AG20443 (cell line): ENCODE measurements at regions not wholly inside any gene's neighbourhood (a gene's known extent, or its start where the extent isn't known, plus 50 kb on each side); places are given as distances from the start of the nearest gene placed in this dataset.

ENCODE experiments used
- DNase-seq: peaks from one replicate; pipeline ENCODE4 v3.0.0; 2012; ENCODE audit warnings: low spot score, mixed read lengths

GRCh38 chr4:138858419-138858818 is 157.2 kb upstream of the NOCT start:
- DNase-seq = no peak

- no peak for DNase-seq
These were observed 158.2 kb upstream of the NOCT start for GRCh38 chr4:138857416-138857815.

GRCh38 chr4:138852681-138853080 is 162.9 kb upstream of the NOCT start:
- no peak for DNase-seq

- DNase-seq = no peak
These were observed 163.9 kb upstream of the NOCT start for GRCh38 chr4:138851391-138852335.

- DNase-seq = no peak
These were observed 169.9 kb upstream of the NOCT start for GRCh38 chr4:138845664-138846063.

GRCh38 chr4:138845054-138845453 is 170.5 kb upstream of the NOCT start:
- no peak for DNase-seq

- DNase-seq = no peak
These were observed 172.0 kb upstream of the NOCT start for GRCh38 chr4:138843616-138844015.

GRCh38 chr4:138841343-138841742 is 174.2 kb upstream of the NOCT start:
- DNase-seq = no peak

GRCh38 chr4:138838251-138838650 is 177.3 kb upstream of the NOCT start:
- no peak for DNase-seq

- DNase-seq = no peak
These were observed 179.6 kb upstream of the NOCT start for GRCh38 chr4:138835832-138836533.

- DNase-seq = no peak
These were observed 181.6 kb upstream of the NOCT start for GRCh38 chr4:138833974-138834373.

GRCh38 chr4:138832563-138832962 is 183.0 kb upstream of the NOCT start:
- DNase-seq = no peak

GRCh38 chr4:138831948-138832347 is 183.6 kb upstream of the NOCT start:
- DNase-seq = no peak

GRCh38 chr4:138828926-138829325 is 186.7 kb upstream of the NOCT start:
- no peak for DNase-seq

GRCh38 chr4:138826754-138827153 is 188.8 kb upstream of the NOCT start:
- no peak for DNase-seq

- no peak for DNase-seq
These were observed 189.3 kb upstream of the NOCT start for GRCh38 chr4:138826322-138826721.

GRCh38 chr4:138821331-138821730 is 194.2 kb upstream of the NOCT start:
- DNase-seq = no peak

GRCh38 chr4:138816875-138817274 is 198.7 kb upstream of the NOCT start:
- DNase-seq = no peak

- no peak for DNase-seq
These were observed 199.8 kb upstream of the NOCT start for GRCh38 chr4:138815811-138816210.

GRCh38 chr4:138805736-138806135 is 209.8 kb upstream of the NOCT start:
- no peak for DNase-seq

GRCh38 chr4:138804711-138805110 is 210.9 kb upstream of the NOCT start:
- DNase-seq = peak; percentile 18

- DNase-seq = no peak
These were observed 212.5 kb upstream of the NOCT start for GRCh38 chr4:138803051-138803450.

- DNase-seq = no peak
These were observed 213.1 kb upstream of the NOCT start for GRCh38 chr4:138802499-138802898.
